IMR-90 (cell line): ENCODE measurements at regions not wholly inside any gene's neighbourhood (a gene's known extent, or its start where the extent isn't known, plus 50 kb on each side); places are given as distances from the start of the nearest gene placed in this dataset.

ENCODE experiments used
- ATAC-seq: fragments of 200-7000 bp; cut with Tn5 transposase; 2 replicates; pipeline ENCODE4 v1.9.1; 2020; ENCODE audit warnings: low read depth, mild to moderate bottlenecking, moderate library complexity
- BruUV-seq: library from RNA; stranded (reverse); fragments of 400-500 nt; replicated peaks from 2 replicates; lab custom pipeline; 2021; lab: Mats Ljungman, UMichigan
- CTCF ChIA-PET: fragments of 300-600 bp; formaldehyde crosslinking; extraction: SDS; loops from one replicate; lab custom pipeline; 2021; ENCODE audit warnings: antibody characterized with exemption; lab: Yijun Ruan, JAX
- POLR2A ChIA-PET: fragments of 300-600 bp; sonication (Branson Sonifier 250); formaldehyde crosslinking; loops from one replicate; lab custom pipeline; 2022; ENCODE audit warnings: antibody characterized with exemption; ENCODE audit not compliant: unreplicated experiment; lab: Charles Lee
- DNase-seq: peaks from one replicate; pipeline ENCODE4 v3.0.0; 2013
- H2AFZ ChIP-seq: replicated peaks from 2 replicates; pipeline ENCODE3; 2013; ENCODE audit warnings: low read length, mild to moderate bottlenecking; ENCODE audit not compliant: poor library complexity
- H2AK5ac ChIP-seq: 2 replicates; pipeline ENCODE4 v1.6.1; 2013; ENCODE audit warnings: low read depth, low read length, inconsistent platforms
- H2AK9ac ChIP-seq: replicated peaks from 2 replicates; pipeline ENCODE3; 2013; ENCODE audit warnings: mild to moderate bottlenecking, low read depth, low read length, moderate library complexity; ENCODE audit not compliant: poor library complexity
- H2BK120ac ChIP-seq: 2 replicates; pipeline ENCODE4 v1.6.1; 2013; ENCODE audit warnings: low read depth, low read length, inconsistent platforms
- H2BK15ac ChIP-seq: 3 replicates; pipeline ENCODE4 v1.6.1; 2013; ENCODE audit warnings: low read depth, low read length, inconsistent platforms
- H2BK20ac ChIP-seq: 2 replicates; pipeline ENCODE4 v1.6.1; 2013; ENCODE audit warnings: low read depth, mild to moderate bottlenecking, inconsistent platforms, low read length, moderate library complexity
- H2BK5ac ChIP-seq: 2 replicates; pipeline ENCODE4 v1.6.1; 2013; ENCODE audit warnings: mild to moderate bottlenecking, low read depth, low read length, inconsistent platforms; ENCODE audit not compliant: poor library complexity, severe bottlenecking
- H3K14ac ChIP-seq: replicated peaks from 2 replicates; pipeline ENCODE4 v1.6.1; 2013; ENCODE audit warnings: low read depth, low read length, inconsistent platforms
- H3K18ac ChIP-seq: 2 replicates; pipeline ENCODE4 v1.6.1; 2013; ENCODE audit warnings: low read depth, low read length, control low read depth
- H3K23ac ChIP-seq: 2 replicates; pipeline ENCODE4 v1.6.1; 2013; ENCODE audit warnings: low read depth, low read length, inconsistent platforms
- H3K27ac ChIP-seq: 2 replicates; pipeline ENCODE4 v1.5.1; 2013; ENCODE audit warnings: mild to moderate bottlenecking, control low read depth, low read length; ENCODE audit not compliant: insufficient read depth
- H3K27me3 ChIP-seq: 2 replicates; pipeline ENCODE4 v1.6.1; 2013; ENCODE audit warnings: low read length; ENCODE audit not compliant: control insufficient read depth, insufficient read depth
- H3K36me3 ChIP-seq: 2 replicates; pipeline ENCODE4 v1.6.1; 2013; ENCODE audit warnings: low read length, mixed read lengths; ENCODE audit not compliant: control insufficient read depth, insufficient read depth
- H3K4ac ChIP-seq: 2 replicates; pipeline ENCODE4 v1.6.1; 2013; ENCODE audit warnings: low read depth, low read length, inconsistent platforms
- H3K4me1 ChIP-seq: 2 replicates; pipeline ENCODE4 v1.6.1; 2013; ENCODE audit warnings: low read length, mixed read lengths; ENCODE audit not compliant: control insufficient read depth, insufficient read depth
- H3K4me2 ChIP-seq: 2 replicates; pipeline ENCODE4 v1.6.1; 2013; ENCODE audit warnings: low read depth, mild to moderate bottlenecking, control low read depth, low read length, moderate library complexity
- H3K4me3 ChIP-seq: 2 replicates; pipeline ENCODE4 v1.5.1; 2013; ENCODE audit warnings: low read depth, mild to moderate bottlenecking, control low read depth, low read length, moderate library complexity; ENCODE audit not compliant: insufficient read depth
- H3K56ac ChIP-seq: 2 replicates; pipeline ENCODE4 v1.6.1; 2013; ENCODE audit warnings: low read length, inconsistent platforms; ENCODE audit not compliant: insufficient read depth; ENCODE audit errors: extremely low read depth
- H3K79me1 ChIP-seq, 2 experiments: 2 replicates each; pipeline ENCODE4 v1.6.1; 2013; ENCODE audit warnings: low read length in 2 of 2, inconsistent platforms in 1 of 2, low read depth in 1 of 2
- H3K9ac ChIP-seq: 2 replicates; pipeline ENCODE4 v1.6.1; 2013; ENCODE audit warnings: low read depth, low read length, control low read depth
- H3K9me1 ChIP-seq: 2 replicates; pipeline ENCODE4 v1.6.1; 2013; ENCODE audit warnings: low read length, inconsistent platforms; ENCODE audit not compliant: insufficient read depth
- H3K9me3 ChIP-seq: 2 replicates; pipeline ENCODE4 v1.6.1; 2013; ENCODE audit warnings: low read length; ENCODE audit not compliant: control insufficient read depth, insufficient read depth
- H4K20me1 ChIP-seq: 2 replicates; pipeline ENCODE4 v1.6.1; 2013; ENCODE audit warnings: low read length, inconsistent platforms; ENCODE audit not compliant: insufficient read depth
- H4K5ac ChIP-seq: 2 replicates; pipeline ENCODE4 v1.6.1; 2013; ENCODE audit warnings: mild to moderate bottlenecking, low read depth, low read length, control low read depth
- H4K8ac ChIP-seq, 2 experiments: 2 replicates each; pipeline ENCODE4 v1.6.1; 2013; ENCODE audit warnings: low read depth in 2 of 2, low read length in 2 of 2, control low read depth in 1 of 2, inconsistent platforms in 1 of 2
- H4K91ac ChIP-seq: 2 replicates; pipeline ENCODE4 v1.6.1; 2013; ENCODE audit warnings: low read depth, low read length, inconsistent platforms; ENCODE audit not compliant: insufficient read depth
- BHLHE40 ChIP-seq: fragments of 150-350 bp; IDR thresholded peaks from 2 replicates; pipeline ENCODE4 v1.6.1; 2016; ENCODE audit warnings: mild to moderate bottlenecking, low read depth, low read length
- CEBPB ChIP-seq: IDR thresholded peaks from 2 replicates; pipeline ENCODE4 v1.6.1; 2012; ENCODE audit warnings: low read depth, low read length, improper control_type of control experiment
- CHD1 ChIP-seq: IDR thresholded peaks from 2 replicates; pipeline ENCODE4 v1.6.1; 2012; ENCODE audit warnings: low read depth, low read length, improper control_type of control experiment
- MAFK ChIP-seq: IDR thresholded peaks from 2 replicates; pipeline ENCODE4 v1.6.1; 2012; ENCODE audit warnings: low read depth, low read length, improper control_type of control experiment
- MAZ ChIP-seq: IDR thresholded peaks from 2 replicates; pipeline ENCODE4 v1.6.1; 2012; ENCODE audit warnings: low read depth, mild to moderate bottlenecking, low read length, improper control_type of control experiment, moderate library complexity, borderline replicate concordance
- MXI1 ChIP-seq: IDR thresholded peaks from 2 replicates; pipeline ENCODE4 v1.6.1; 2012; ENCODE audit warnings: low read depth, mild to moderate bottlenecking, low read length, moderate library complexity, borderline replicate concordance
- NFE2L2 ChIP-seq: fragments of 150-350 bp; IDR thresholded peaks from 2 replicates; pipeline ENCODE4 v1.6.1; 2016; ENCODE audit warnings: low read depth, mild to moderate bottlenecking, low read length
- POLR2A ChIP-seq: IDR thresholded peaks from 2 replicates; pipeline ENCODE4 v1.6.1; 2012; ENCODE audit warnings: mild to moderate bottlenecking, low read depth, low read length
- RCOR1 ChIP-seq: IDR thresholded peaks from 2 replicates; pipeline ENCODE4 v1.6.1; 2012; ENCODE audit warnings: mild to moderate bottlenecking, low read length, improper control_type of control experiment; ENCODE audit not compliant: insufficient replicate concordance
- RFX5 ChIP-seq: IDR thresholded peaks from 2 replicates; pipeline ENCODE4 v1.8.0; 2012; ENCODE audit warnings: low read depth, mild to moderate bottlenecking, low read length, moderate library complexity
- SMC3 ChIP-seq: fragments of 150-350 bp; IDR thresholded peaks from 2 replicates; pipeline ENCODE4 v1.6.1; 2016; ENCODE audit warnings: low read depth, mild to moderate bottlenecking, antibody characterized with exemption, low read length, moderate library complexity
- WGBS, 2 experiments: methylation state at CpG; one replicate each; pipeline versions ENCODE4 v1.1.5 to v1.1.7; 2013; ENCODE audit warnings: missing lambda C conversion rate in 2 of 2; ENCODE audit not compliant: insufficient read length in 1 of 2; ENCODE audit errors: extremely low coverage in 2 of 2; 5-methylcytosine and 5-hydroxymethylcytosine counted together
- dilution Hi-C: fragments of 300-500 bp; cut with HindIII; formaldehyde crosslinking; loops from one replicate; pipeline ENCODE4 v1.14.3; 2018; ENCODE audit warnings: low sequenced_read_pairs; ENCODE audit not compliant: unreplicated experiment
- in situ Hi-C: fragments of 300-500 bp; cut with MboI; formaldehyde crosslinking; loops from 3 replicates; pipeline ENCODE4 v1.14.3; 2019; ENCODE audit warnings: low sequenced_read_pairs, inconsistent platforms, mixed read lengths
- intact Hi-C: fragments of 100-400 bp; cut with micrococcal nuclease; formaldehyde crosslinking; loops from 2 replicates; pipeline ENCODE4 v1.10.0; 2022
- TF ChIP-seq, protein P1 (sequence below): fragments of 150-350 bp; IDR thresholded peaks from 2 replicates; pipeline ENCODE4 v1.6.1; 2017; ENCODE audit warnings: mild to moderate bottlenecking, antibody characterized with exemption, low read length, low read depth
- TF ChIP-seq, protein P2 (sequence below): fragments of 150-350 bp; IDR thresholded peaks from 2 replicates; pipeline ENCODE4 v1.6.1; 2016; ENCODE audit warnings: low read depth, mild to moderate bottlenecking, low read length, moderate library complexity, borderline replicate concordance

DNA sequence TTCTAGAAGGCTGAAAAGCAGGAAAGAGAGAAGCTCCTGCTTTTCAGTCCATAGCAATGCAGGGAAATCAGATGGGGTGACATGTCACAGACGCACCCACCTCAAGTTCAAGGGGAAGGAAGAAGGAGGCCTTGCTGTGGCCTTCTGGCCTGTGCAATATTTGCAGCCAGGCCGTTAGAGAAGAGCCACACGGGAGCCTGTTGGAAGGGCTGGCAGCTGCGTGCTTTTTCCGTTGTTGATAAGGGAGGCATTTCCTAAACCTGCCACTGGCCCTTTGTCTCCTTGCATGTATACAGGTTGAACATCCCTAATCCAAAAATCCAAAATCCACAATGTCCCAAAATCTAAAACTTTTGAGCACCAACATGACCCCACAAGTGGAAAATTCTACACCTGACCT is 492.5 kb upstream of the ZMIZ1 start:
- peaks cover 8% of the 10 kb centered on the region for H3K27me3 ChIP-seq
- no peak overlapping the region for H3K14ac ChIP-seq
- H2AFZ ChIP-seq = no peak overlapping the region
- H2BK20ac ChIP-seq = no peak overlapping the region
- H3K23ac ChIP-seq = no peak overlapping the region
- no TSS peak for BruUV-seq
- no CpG with 5 or more reads among the region's 5 CpGs for WGBS, 2 experiments
- no peak overlapping the region for H2BK15ac ChIP-seq
- no peak overlapping the region for H3K9ac ChIP-seq
- CTCF ChIA-PET = no interaction called here
- ATAC-seq (no peak), DNase-seq (no peak)
- no peak for TF ChIP-seq MXI1
- TF ChIP-seq, protein P1, sequence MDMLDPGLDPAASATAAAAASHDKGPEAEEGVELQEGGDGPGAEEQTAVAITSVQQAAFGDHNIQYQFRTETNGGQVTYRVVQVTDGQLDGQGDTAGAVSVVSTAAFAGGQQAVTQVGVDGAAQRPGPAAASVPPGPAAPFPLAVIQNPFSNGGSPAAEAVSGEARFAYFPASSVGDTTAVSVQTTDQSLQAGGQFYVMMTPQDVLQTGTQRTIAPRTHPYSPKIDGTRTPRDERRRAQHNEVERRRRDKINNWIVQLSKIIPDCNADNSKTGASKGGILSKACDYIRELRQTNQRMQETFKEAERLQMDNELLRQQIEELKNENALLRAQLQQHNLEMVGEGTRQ = no peak
- no peak for TF ChIP-seq BHLHE40
- TF ChIP-seq RCOR1 = no peak
- TF ChIP-seq MAFK = no peak
- no peak for TF ChIP-seq NFE2L2
- TF ChIP-seq POLR2A = no peak
- no peak for TF ChIP-seq RFX5
- no peak for TF ChIP-seq SMC3
- TF ChIP-seq MAZ = no peak
- TF ChIP-seq CEBPB = no peak
- no peak for TF ChIP-seq CHD1
- TF ChIP-seq, protein P2, sequence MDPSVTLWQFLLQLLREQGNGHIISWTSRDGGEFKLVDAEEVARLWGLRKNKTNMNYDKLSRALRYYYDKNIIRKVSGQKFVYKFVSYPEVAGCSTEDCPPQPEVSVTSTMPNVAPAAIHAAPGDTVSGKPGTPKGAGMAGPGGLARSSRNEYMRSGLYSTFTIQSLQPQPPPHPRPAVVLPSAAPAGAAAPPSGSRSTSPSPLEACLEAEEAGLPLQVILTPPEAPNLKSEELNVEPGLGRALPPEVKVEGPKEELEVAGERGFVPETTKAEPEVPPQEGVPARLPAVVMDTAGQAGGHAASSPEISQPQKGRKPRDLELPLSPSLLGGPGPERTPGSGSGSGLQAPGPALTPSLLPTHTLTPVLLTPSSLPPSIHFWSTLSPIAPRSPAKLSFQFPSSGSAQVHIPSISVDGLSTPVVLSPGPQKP = no peak
- no peaks in the 10 kb centered on the region for H3K4me1 ChIP-seq
- H3K27ac ChIP-seq = no peak overlapping the region
- no peaks in the 10 kb centered on the region for H3K36me3 ChIP-seq
- no peak overlapping the region for H3K4me2 ChIP-seq
- H2BK5ac ChIP-seq = no peak overlapping the region
- POLR2A ChIA-PET = no interaction called here
- intact Hi-C loops (no loop called here), in situ Hi-C loops (no loop called here), dilution Hi-C loops (no loop called here)
- no peak overlapping the region for H3K56ac ChIP-seq
- H3K79me1 ChIP-seq = no peaks in the 10 kb centered on the region
- no peak overlapping the region for H4K5ac ChIP-seq
- no peak overlapping the region for H2AK5ac ChIP-seq
- no peak overlapping the region for H3K4me3 ChIP-seq
- no peak overlapping the region for H3K18ac ChIP-seq
- H3K4ac ChIP-seq = no peak overlapping the region
- no peaks in the 10 kb centered on the region for H4K20me1 ChIP-seq
- no peak overlapping the region for H4K91ac ChIP-seq
- H3K9me1 ChIP-seq = peaks cover 3% of the 10 kb centered on the region; the same call in 1 of the 2 replicates
- H3K9me3 ChIP-seq = no peaks in the 10 kb centered on the region
- H2AK9ac ChIP-seq = no peak overlapping the region
- H2BK120ac ChIP-seq = no peak overlapping the region
- no peak overlapping the region for H4K8ac ChIP-seq
